UCSD-AML1 (cell line): ENCODE measurements at regions not wholly inside any gene's neighbourhood (a gene's known extent, or its start where the extent isn't known, plus 50 kb on each side); places are given as distances from the start of the nearest gene placed in this dataset.

Experiments
- DNase-seq: peaks from one replicate; lab custom pipeline; 2025; ENCODE audit not compliant: unreplicated experiment; lab: John Stamatoyannopoulos, UW

GRCh38 chr5:167898361-167899042, 392.9 kb upstream of the WWC1 start:
- no peak for DNase-seq

GRCh38 chr5:167899490-167900070, 391.9 kb upstream of the WWC1 start:
- no peak for DNase-seq

- DNase-seq, result no peak
These were observed 391.0 kb upstream of the WWC1 start for GRCh38 chr5:167900340-167900935.

- no peak for DNase-seq
These were observed 389.1 kb upstream of the WWC1 start for GRCh38 chr5:167902298-167902697.

GRCh38 chr5:167903243-167903642, 388.2 kb upstream of the WWC1 start:
- DNase-seq, result no peak

GRCh38 chr5:167903659-167904058, 387.8 kb upstream of the WWC1 start:
- DNase-seq, result no peak

GRCh38 chr5:167905919-167906853, 385.3 kb upstream of the WWC1 start:
- DNase-seq, result no peak

GRCh38 chr5:167908606-167909005, 382.8 kb upstream of the WWC1 start:
- DNase-seq, result no peak

- DNase-seq, result no peak
These were observed 378.3 kb upstream of the WWC1 start for GRCh38 chr5:167912941-167913665.

GRCh38 chr5:167915237-167915636, 376.2 kb upstream of the WWC1 start:
- DNase-seq, result no peak

- no peak for DNase-seq
These were observed 375.2 kb upstream of the WWC1 start for GRCh38 chr5:167916261-167916691.

GRCh38 chr5:167916706-167917105, 374.7 kb upstream of the WWC1 start:
- no peak for DNase-seq

GRCh38 chr5:167918184-167918812, 373.1 kb upstream of the WWC1 start:
- no peak for DNase-seq

GRCh38 chr5:167918813-167919483, 372.5 kb upstream of the WWC1 start:
- no peak for DNase-seq

- no peak for DNase-seq
These were observed 370.9 kb upstream of the WWC1 start for GRCh38 chr5:167920589-167920988.

GRCh38 chr5:167921796-167922195, 369.6 kb upstream of the WWC1 start:
- no peak for DNase-seq

- no peak for DNase-seq
These were observed 368.0 kb upstream of the WWC1 start for GRCh38 chr5:167923396-167923795.

GRCh38 chr5:167929841-167930240, 361.6 kb upstream of the WWC1 start:
- no peak for DNase-seq

GRCh38 chr5:167934551-167934971, 356.9 kb upstream of the WWC1 start:
- no peak for DNase-seq

GRCh38 chr5:167936022-167936421, 355.4 kb upstream of the WWC1 start:
- DNase-seq, result no peak
